K562 (cell line): ENCODE measurements at regions not wholly inside any gene's neighbourhood (a gene's known extent, or its start where the extent isn't known, plus 50 kb on each side); places are given as distances from the start of the nearest gene placed in this dataset.

Experiments
- ATAC-seq: fragments of 200-7000 bp; cut with Tn5 transposase; 3 replicates; pipeline ENCODE4 v1.9.1; 2020; ENCODE audit warnings: moderate library complexity
- BruUV-seq: library from RNA; stranded (reverse); fragments of 400-500 nt; replicated peaks from 2 replicates; lab custom pipeline; 2021; lab: Mats Ljungman, UMichigan
- CTCF ChIA-PET: fragments of 300-600 bp; formaldehyde crosslinking; extraction: SDS; loops from one replicate; lab custom pipeline; 2021; ENCODE audit warnings: low intra/inter-chr PET ratio; lab: Yijun Ruan, JAX
- POLR2A ChIA-PET: fragments of 300-600, 350-650 bp; sonication (Branson Sonifier 250); formaldehyde crosslinking; extraction: SDS; loops from one replicate; lab custom pipeline; 2021; ENCODE audit warnings: antibody characterized with exemption, inconsistent platforms; lab: Yijun Ruan, JAX
- DNase-seq, 4 experiments: peaks; one replicate each; pipeline versions ENCODE4 v3.0.0 to v3.0.0-alpha.2; 2011 to 2018; ENCODE audit warnings: low spot score in 3 of 4, mixed read lengths in 3 of 4; ENCODE audit errors: extremely low read depth in 1 of 4
- FAIRE-seq: peaks from 2 replicates; lab custom pipeline; 2011; peaks lifted over from hg19 to GRCh38; lab: Jason Lieb, UNC
- H2AFZ ChIP-seq: 2 replicates; pipeline ENCODE4 v1.6.0; 2011; ENCODE audit warnings: low read depth, low read length, control low read depth, inconsistent platforms
- H3K27ac ChIP-seq: fragments of 200-600 bp; 3 replicates; pipeline ENCODE4 v1.8.0; 2011; ENCODE audit warnings: low read depth, mild to moderate bottlenecking, control low read depth, inconsistent platforms, low read length, moderate library complexity, mixed read lengths; ENCODE audit errors: extremely low read depth
- H3K27me3 ChIP-seq, 2 experiments: fragments of 300-600 bp in 1 of 2; 2 replicates in 1 of 2; 3 replicates in 1 of 2; pipeline versions ENCODE4 v1.6.0 to v1.8.0; 2011; ENCODE audit warnings: inconsistent platforms in 2 of 2, low read length in 2 of 2, mild to moderate bottlenecking in 1 of 2, mixed read lengths in 1 of 2, moderate library complexity in 1 of 2; ENCODE audit not compliant: control insufficient read depth in 2 of 2, insufficient read depth in 2 of 2
- H3K36me3 ChIP-seq: fragments of 300-600 bp; 3 replicates; pipeline ENCODE4 v1.8.0; 2011; ENCODE audit warnings: mild to moderate bottlenecking, low read length, inconsistent platforms; ENCODE audit not compliant: control insufficient read depth, insufficient read depth
- H3K4me1 ChIP-seq, 2 experiments: fragments of 200-600 bp in 1 of 2; replicated peaks in 1 of 2; 2 replicates in 1 of 2; 3 replicates in 1 of 2; pipeline versions ENCODE4 v1.5.1 to v1.8.0; 2011; ENCODE audit warnings: inconsistent platforms in 2 of 2, low read length in 2 of 2, mild to moderate bottlenecking in 1 of 2, mixed read lengths in 1 of 2, moderate library complexity in 1 of 2; ENCODE audit not compliant: control insufficient read depth in 2 of 2, insufficient read depth in 2 of 2
- H3K4me2 ChIP-seq: 2 replicates; pipeline ENCODE4 v1.6.1; 2011; ENCODE audit warnings: low read length, control low read depth, inconsistent platforms, mixed read lengths; ENCODE audit not compliant: insufficient read depth
- H3K4me3 ChIP-seq: fragments of 200-600 bp; sonication (generic), shearing (Covaris generic); 2 replicates; pipeline ENCODE4 v1.5.1; 2016; ENCODE audit warnings: control low read depth, inconsistent platforms
- H3K79me2 ChIP-seq: fragments of 200-600 bp; 3 replicates; pipeline ENCODE4 v1.8.0; 2011; ENCODE audit warnings: low read length, inconsistent platforms; ENCODE audit not compliant: control insufficient read depth, insufficient read depth
- H3K9ac ChIP-seq, 2 experiments: 2 replicates each; pipeline versions ENCODE4 v1.6.0 to v1.6.1; 2011; ENCODE audit warnings: low read depth in 2 of 2, low read length in 2 of 2, control low read depth in 1 of 2, inconsistent platforms in 1 of 2, mild to moderate bottlenecking in 1 of 2, mixed read lengths in 1 of 2; ENCODE audit not compliant: insufficient read depth in 1 of 2
- H3K9me1 ChIP-seq: one replicate; pipeline ENCODE4 v1.6.0; 2011; ENCODE audit warnings: inconsistent platforms, mild to moderate bottlenecking, low read length, moderate library complexity; ENCODE audit not compliant: control insufficient read depth, insufficient read depth
- H3K9me3 ChIP-seq: replicated peaks from 2 replicates; pipeline ENCODE4 v1.5.1; 2011; ENCODE audit warnings: low read depth, low read length, inconsistent platforms; ENCODE audit not compliant: control insufficient read depth, insufficient read depth
- H4K20me1 ChIP-seq: replicated peaks from 2 replicates; pipeline ENCODE4 v1.6.1; 2011; ENCODE audit warnings: low read length, inconsistent platforms, mixed read lengths; ENCODE audit not compliant: control insufficient read depth, insufficient read depth
- CBX3 ChIP-seq, 2 experiments: IDR thresholded peaks; 1 replicate in 1 of 2; 2 replicates in 1 of 2; pipeline ENCODE4 v1.6.1; 2012; ENCODE audit warnings: inconsistent platforms in 2 of 2, low read length in 2 of 2, borderline replicate concordance in 1 of 2, control low read depth in 1 of 2
- MCM5 ChIP-seq: fragments of 450-650 bp; IDR thresholded peaks from 2 replicates; pipeline ENCODE4 v1.6.1; 2016; ENCODE audit warnings: low read depth
- MEF2A ChIP-seq: IDR thresholded peaks from 2 replicates; pipeline ENCODE4 v1.6.1; 2011; ENCODE audit warnings: low read depth, mild to moderate bottlenecking, low read length, moderate library complexity; ENCODE audit not compliant: control insufficient read depth
- NELFE ChIP-seq: IDR thresholded peaks from 2 replicates; pipeline ENCODE4 v1.6.1; 2011; ENCODE audit warnings: mild to moderate bottlenecking; ENCODE audit not compliant: insufficient read depth, insufficient read length
- POLR2B ChIP-seq: fragments of 450-650 bp; IDR thresholded peaks from 2 replicates; pipeline ENCODE4 v1.6.1; 2018; ENCODE audit warnings: low read depth; ENCODE audit not compliant: partially characterized antibody
- POLR3G ChIP-seq: IDR thresholded peaks from 2 replicates; pipeline ENCODE4 v1.6.1; 2011; ENCODE audit not compliant: insufficient read length, insufficient replicate concordance; ENCODE audit errors: extremely low read depth
- RBM34 ChIP-seq: fragments of 200-400 bp; formaldehyde crosslinking; IDR thresholded peaks from 2 replicates; pipeline ENCODE4 v1.6.1; 2018; ENCODE audit warnings: low read length, borderline replicate concordance; ENCODE audit not compliant: insufficient read depth
- SPI1 ChIP-seq: IDR thresholded peaks from 2 replicates; pipeline ENCODE4 v1.6.1; 2011; ENCODE audit warnings: low read depth, low read length, control low read depth, borderline replicate concordance
- ZNF133 ChIP-seq: fragments of 250-450 bp; sonication (Bioruptor Pico); IDR thresholded peaks from 2 replicates; pipeline ENCODE4 v1.4.0; 2020; ENCODE audit warnings: mild to moderate bottlenecking
- ZNF436 ChIP-seq: fragments of 250-450, 450-650 bp; sonication (Bioruptor Pico); formaldehyde crosslinking; IDR thresholded peaks from 2 replicates; pipeline ENCODE4 v1.7.0; 2020; ENCODE audit warnings: mild to moderate bottlenecking
- WGBS: fragments of 100-300 bp; shearing (Covaris generic); methylation state at CpG from one replicate; pipeline ENCODE4 v1.1.6; 2016; ENCODE audit warnings: low coverage, mixed read lengths; ENCODE audit not compliant: insufficient coverage; ENCODE audit errors: missing lambda C conversion rate; 5-methylcytosine and 5-hydroxymethylcytosine counted together
- in situ Hi-C: fragments of 300-500 bp; cut with MboI; formaldehyde crosslinking; loops from 4 replicates; pipeline ENCODE4 v1.15.0; 2018; ENCODE audit warnings: inconsistent platforms, mixed read lengths
- intact Hi-C: fragments of 100-400 bp; cut with micrococcal nuclease; formaldehyde crosslinking; loops from 2 replicates; pipeline ENCODE4 v1.14.2; 2022
- TF ChIP-seq, protein P1 (sequence below), 2 experiments: fragments of 450-650 bp in 1 of 2; sonication (generic) in 1 of 2; formaldehyde crosslinking in 1 of 2; IDR thresholded peaks in 1 of 2; conservative IDR thresholded peaks in 1 of 2; 2 replicates each; pipeline versions ENCODE4 v1.6.1 to v1.8.1; 2016 to 2023; ENCODE audit warnings: mild to moderate bottlenecking in 2 of 2, moderate library complexity in 2 of 2, inconsistent platforms in 1 of 2, missing genetic modification reagents in 1 of 2
- TF ChIP-seq, protein P2 (sequence below): fragments of 450-650 bp; formaldehyde crosslinking; IDR thresholded peaks from 2 replicates; pipeline ENCODE4 v1.4.0; 2020; ENCODE audit warnings: mild to moderate bottlenecking, mixed read lengths
- TF ChIP-seq, protein P3 (sequence below): fragments of 250-450 bp; sonication (Bioruptor Pico); IDR thresholded peaks from 2 replicates; pipeline ENCODE4 v1.8.0; 2021; ENCODE audit warnings: borderline replicate concordance, mild to moderate bottlenecking, moderate library complexity; ENCODE audit not compliant: poor library complexity, severe bottlenecking

DNA sequence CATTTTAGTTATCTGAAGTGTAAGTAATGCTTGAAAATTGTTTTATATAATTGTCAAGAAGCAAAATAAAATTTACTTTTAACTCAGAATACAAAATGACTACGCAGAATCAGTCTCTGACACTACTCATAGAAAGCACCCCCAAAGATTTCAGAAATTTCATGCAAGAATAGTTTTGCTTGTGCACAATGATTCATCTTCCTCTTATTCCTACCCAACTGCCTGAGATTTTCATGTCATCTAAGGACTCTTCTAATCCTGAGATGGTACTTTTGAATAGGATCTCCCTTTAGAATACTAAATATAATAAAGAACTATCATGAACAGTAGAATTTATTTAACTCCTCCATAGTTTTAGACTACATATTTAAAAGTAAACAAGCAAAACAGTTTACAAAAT lies 485.3 kb upstream of the MGAT4C start:
- H3K4me2 ChIP-seq, result no peak overlapping the region
- no peak for TF ChIP-seq RBM34
- TF ChIP-seq, protein P1, sequence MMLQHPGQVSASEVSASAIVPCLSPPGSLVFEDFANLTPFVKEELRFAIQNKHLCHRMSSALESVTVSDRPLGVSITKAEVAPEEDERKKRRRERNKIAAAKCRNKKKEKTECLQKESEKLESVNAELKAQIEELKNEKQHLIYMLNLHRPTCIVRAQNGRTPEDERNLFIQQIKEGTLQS (IDR thresholded peaks at IDR 0.05), result no peak
- TF ChIP-seq, protein P1 (CRISPR knock-in tag; conservative IDR thresholded peaks at IDR 0.05), result no peak
- TF ChIP-seq ZNF436 (CRISPR knock-in tag), result no peak
- TF ChIP-seq CBX3 (IDR thresholded peaks at IDR 0.05; ENCODE audit: borderline replicate concordance in 1 of 2, low read length in 2 of 2), result no peak
- no peak for TF ChIP-seq MCM5
- TF ChIP-seq SPI1, result no peak
- no peak for TF ChIP-seq NELFE
- TF ChIP-seq, protein P2, sequence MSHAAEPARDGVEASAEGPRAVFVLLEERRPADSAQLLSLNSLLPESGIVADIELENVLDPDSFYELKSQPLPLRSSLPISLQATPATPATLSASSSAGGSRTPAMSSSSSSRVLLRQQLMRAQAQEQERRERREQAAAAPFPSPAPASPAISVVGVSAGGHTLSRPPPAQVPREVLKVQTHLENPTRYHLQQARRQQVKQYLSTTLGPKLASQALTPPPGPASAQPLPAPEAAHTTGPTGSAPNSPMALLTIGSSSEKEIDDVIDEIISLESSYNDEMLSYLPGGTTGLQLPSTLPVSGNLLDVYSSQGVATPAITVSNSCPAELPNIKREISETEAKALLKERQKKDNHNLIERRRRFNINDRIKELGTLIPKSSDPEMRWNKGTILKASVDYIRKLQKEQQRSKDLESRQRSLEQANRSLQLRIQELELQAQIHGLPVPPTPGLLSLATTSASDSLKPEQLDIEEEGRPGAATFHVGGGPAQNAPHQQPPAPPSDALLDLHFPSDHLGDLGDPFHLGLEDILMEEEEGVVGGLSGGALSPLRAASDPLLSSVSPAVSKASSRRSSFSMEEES (CRISPR knock-in tag), result no peak
- no peak for TF ChIP-seq ZNF133 (CRISPR knock-in tag)
- no peak for TF ChIP-seq POLR2B
- TF ChIP-seq, protein P3, sequence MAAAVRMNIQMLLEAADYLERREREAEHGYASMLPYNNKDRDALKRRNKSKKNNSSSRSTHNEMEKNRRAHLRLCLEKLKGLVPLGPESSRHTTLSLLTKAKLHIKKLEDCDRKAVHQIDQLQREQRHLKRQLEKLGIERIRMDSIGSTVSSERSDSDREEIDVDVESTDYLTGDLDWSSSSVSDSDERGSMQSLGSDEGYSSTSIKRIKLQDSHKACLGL (CRISPR knock-in tag), result no peak
- TF ChIP-seq POLR3G, result no peak
- no peak for TF ChIP-seq MEF2A
- FAIRE-seq, result no peak

More for the DNA sequence above, 485.3 kb upstream of the MGAT4C start:
- intact Hi-C loops, result no loop called here
- no peaks in the 10 kb centered on the region for H3K4me1 ChIP-seq
- H3K4me3 ChIP-seq, result no peak overlapping the region
- no peaks in the 10 kb centered on the region; the same call in 1 of the 2 replicates for H3K9me3 ChIP-seq
- no peaks in the 10 kb centered on the region for H3K27me3 ChIP-seq
- in situ Hi-C loops, result no loop called here
- ChIA-PET CTCF (no interaction called here), POLR2A (no interaction called here)
- no TSS peak for BruUV-seq
- H2AFZ ChIP-seq, result no peak overlapping the region
- H3K9ac ChIP-seq, result no peak overlapping the region
- DNase-seq, result no peak
- ATAC-seq, result no peak
- no peaks in the 10 kb centered on the region for H3K9me1 ChIP-seq
- WGBS, result 24% methylated on average over 1 of the region's 1 CpG
- no peaks in the 10 kb centered on the region for H3K36me3 ChIP-seq
- no peak overlapping the region for H3K27ac ChIP-seq
- no peaks in the 10 kb centered on the region for H4K20me1 ChIP-seq
- no peaks in the 10 kb centered on the region for H3K79me2 ChIP-seq
